Ovary (tissue), 7 donors: ENCODE measurements at regions not wholly inside any gene's neighbourhood (a gene's known extent, or its start where the extent isn't known, plus 50 kb on each side); places are given as distances from the start of the nearest gene placed in this dataset.
A peak's percentile ranks its signal among the peaks of the same experiment; 100 is the strongest.
"Not testable (repeated sequence)": the region's sequence is repeated elsewhere in the genome, so short reads cannot be mapped to it uniquely, and the experiment has no call there.

Experiments used
- DNase-seq, 5 donors: peaks; one replicate each; pipeline ENCODE4 v3.0.0-alpha.2; 2019 to 2020
- H3K27ac ChIP-seq, 2 donors: fragments of 200-600 bp; one replicate each; pipeline versions ENCODE4 v1.5.1 to v1.8.0; 2019 to 2022
- H3K27me3 ChIP-seq: fragments of 200-600 bp; one replicate; pipeline ENCODE4 v1.8.0; 2022
- H3K36me3 ChIP-seq: fragments of 200-600 bp; sonication (generic); one replicate; pipeline ENCODE4 v1.5.1; 2019
- H3K4me1 ChIP-seq: one replicate; pipeline ENCODE4 v1.8.1; 2013; ENCODE audit warnings: mild to moderate bottlenecking, moderate library complexity; ENCODE audit not compliant: insufficient read depth
- H3K4me3 ChIP-seq: fragments of 200-600 bp; sonication (generic); one replicate; pipeline ENCODE4 v1.5.1; 2017
- H3K9me3 ChIP-seq, 2 donors: fragments of 200-600 bp in 1 of 2; sonication (generic) in 1 of 2; one replicate each; pipeline versions ENCODE4 v1.5.1 to v1.8.1; 2013 to 2019; ENCODE audit warnings: mild to moderate bottlenecking in 1 of 2, moderate library complexity in 1 of 2
- EP300 ChIP-seq: sonication (generic); formaldehyde crosslinking; IDR thresholded peaks from one replicate; pipeline ENCODE4 v1.6.1; 2017; ENCODE audit warnings: antibody characterized with exemption
- POLR2A ChIP-seq: fragments of 450-650 bp; IDR thresholded peaks from one replicate; pipeline ENCODE4 v1.6.1; 2017; ENCODE audit warnings: antibody characterized with exemption, mild to moderate bottlenecking, moderate library complexity
- WGBS, 3 donors: extraction: QIAGEN DNeasy Blood & Tissue Kit in 1 of 3; methylation state at CpG; one replicate each; pipeline versions ENCODE4 v1.1.5 to v1.1.7; 2013 to 2017; 5-methylcytosine and 5-hydroxymethylcytosine counted together
- intact Hi-C, 4 donors: fragments of 100-400 bp; cut with DNase I; formaldehyde crosslinking; loops; one replicate each; pipeline versions ENCODE4 v1.11.0 to v1.15.1; 2022 to 2023
- TF ChIP-seq, protein P1 (sequence below), 3 donors: fragments of 450-650 bp in 2 of 3; fragments of 200-600 bp in 1 of 3; IDR thresholded peaks; one replicate each; pipeline versions ENCODE4 v1.5.1 to v1.8.0; 2016 to 2022; ENCODE audit warnings: antibody characterized with exemption in 3 of 3, mild to moderate bottlenecking in 1 of 3
- donor health status: DM: no; HTN: no; CAD: no; lungs with moderate emphysema.
- donor health status: DM: no; HTN: no; CAD: no.
- donor health status: Bipolar disorder and iron deficiency.
- donor health status: DM: no; HTN: no; CAD: no.
- donor health status: DM: yes; HTN: yes; CAD: no.

DNA sequence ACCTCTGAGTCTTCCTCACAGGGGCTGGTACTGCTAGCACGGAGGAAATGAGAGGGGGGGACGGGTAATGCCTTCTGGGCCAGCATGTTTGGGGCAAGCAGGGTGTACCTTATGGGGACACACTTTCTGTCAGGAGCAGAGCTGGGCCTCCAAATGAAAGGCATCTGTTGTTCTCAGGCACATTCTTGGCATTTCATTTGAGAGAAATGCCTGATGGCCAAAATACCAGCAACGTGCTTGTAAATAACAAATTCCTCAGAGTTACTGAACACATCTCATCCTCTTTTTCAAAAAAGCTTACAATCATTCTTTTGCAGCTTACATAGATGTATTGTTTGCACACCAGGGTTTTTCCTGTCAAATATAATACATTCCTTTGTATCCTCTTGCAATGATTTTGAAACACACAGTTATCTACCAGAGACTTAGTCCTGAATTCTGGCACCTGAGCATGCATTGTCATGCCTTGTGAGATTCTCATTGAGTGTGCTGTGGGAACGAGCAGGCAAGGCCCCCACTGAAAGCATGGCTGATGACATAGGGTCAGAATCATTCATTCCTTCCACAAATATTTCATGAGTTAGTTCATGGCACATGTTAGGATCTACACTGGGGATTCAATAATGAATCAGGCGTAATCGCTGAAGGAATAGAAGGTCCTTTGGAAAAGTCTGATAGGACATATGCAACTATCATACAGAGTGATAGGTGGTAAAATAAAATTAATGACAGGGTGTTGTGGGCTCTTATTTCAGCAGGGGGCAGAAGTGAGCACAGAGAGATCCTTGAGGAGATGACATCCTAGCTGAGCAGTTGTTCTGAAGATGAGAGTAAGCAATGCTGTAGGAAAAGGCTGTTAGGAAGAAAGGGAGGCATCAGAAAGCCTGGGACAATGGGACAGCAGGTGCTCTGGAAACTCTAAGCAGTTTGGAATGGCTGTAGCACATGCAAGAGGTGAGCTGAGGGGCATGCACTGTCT, 260.9 kb upstream of the TUT7 start:
- Histone ChIP-seq H3K9me3 (no peaks in the 10 kb centered on the region), H3K27me3 (no peaks in the 10 kb centered on the region), H3K27ac (no peak overlapping the region), H3K4me3 (no peak overlapping the region), H3K4me1 (no peaks in the 10 kb centered on the region), H3K36me3 (no peaks in the 10 kb centered on the region)
- WGBS, 3 donors: 55 to 58% (median 57%) methylated on average over 6 of the region's 6 CpGs
- DNase-seq: peak in 1 of 5 donors; percentile 28
- intact Hi-C loops: no loop called here
- TF ChIP-seq, protein P1, sequence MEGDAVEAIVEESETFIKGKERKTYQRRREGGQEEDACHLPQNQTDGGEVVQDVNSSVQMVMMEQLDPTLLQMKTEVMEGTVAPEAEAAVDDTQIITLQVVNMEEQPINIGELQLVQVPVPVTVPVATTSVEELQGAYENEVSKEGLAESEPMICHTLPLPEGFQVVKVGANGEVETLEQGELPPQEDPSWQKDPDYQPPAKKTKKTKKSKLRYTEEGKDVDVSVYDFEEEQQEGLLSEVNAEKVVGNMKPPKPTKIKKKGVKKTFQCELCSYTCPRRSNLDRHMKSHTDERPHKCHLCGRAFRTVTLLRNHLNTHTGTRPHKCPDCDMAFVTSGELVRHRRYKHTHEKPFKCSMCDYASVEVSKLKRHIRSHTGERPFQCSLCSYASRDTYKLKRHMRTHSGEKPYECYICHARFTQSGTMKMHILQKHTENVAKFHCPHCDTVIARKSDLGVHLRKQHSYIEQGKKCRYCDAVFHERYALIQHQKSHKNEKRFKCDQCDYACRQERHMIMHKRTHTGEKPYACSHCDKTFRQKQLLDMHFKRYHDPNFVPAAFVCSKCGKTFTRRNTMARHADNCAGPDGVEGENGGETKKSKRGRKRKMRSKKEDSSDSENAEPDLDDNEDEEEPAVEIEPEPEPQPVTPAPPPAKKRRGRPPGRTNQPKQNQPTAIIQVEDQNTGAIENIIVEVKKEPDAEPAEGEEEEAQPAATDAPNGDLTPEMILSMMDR (IDR thresholded peaks at IDR 0.05): no peak
- TF ChIP-seq POLR2A (no peak), EP300 (no peak)

DNA sequence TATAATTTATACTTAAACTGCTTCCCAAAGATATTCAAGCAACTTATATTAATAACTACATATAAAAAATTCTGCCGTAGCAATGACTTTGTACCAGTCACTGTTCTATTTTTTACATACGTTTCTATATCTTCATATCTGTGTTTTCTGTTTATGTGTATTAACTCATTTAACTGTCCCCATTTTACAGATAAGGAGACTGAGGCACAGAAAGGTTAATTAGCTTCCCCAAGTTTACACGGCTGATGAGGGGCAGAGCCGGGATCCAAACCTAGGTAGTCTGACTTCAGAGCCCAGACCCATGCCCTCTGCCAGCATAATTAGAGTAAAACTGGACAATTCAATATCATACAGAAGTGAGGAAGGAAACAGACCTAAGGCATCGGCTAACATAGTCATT, 259.7 kb upstream of the TUT7 start:
- TF ChIP-seq EP300 (no peak), POLR2A (no peak)
- TF ChIP-seq, protein P1 (IDR thresholded peaks at IDR 0.05): no peak
- Histone ChIP-seq H3K27me3 (no peaks in the 10 kb centered on the region), H3K27ac (no peak overlapping the region), H3K9me3 (no peaks in the 10 kb centered on the region), H3K4me1 (no peaks in the 10 kb centered on the region), H3K36me3 (no peaks in the 10 kb centered on the region), H3K4me3 (no peak overlapping the region)
- DNase-seq: no peak
- intact Hi-C loops: no loop called here
- 93 to 94% (median 93%) methylated on average over 5 of the region's 5 CpGs for WGBS, 3 donors

DNA sequence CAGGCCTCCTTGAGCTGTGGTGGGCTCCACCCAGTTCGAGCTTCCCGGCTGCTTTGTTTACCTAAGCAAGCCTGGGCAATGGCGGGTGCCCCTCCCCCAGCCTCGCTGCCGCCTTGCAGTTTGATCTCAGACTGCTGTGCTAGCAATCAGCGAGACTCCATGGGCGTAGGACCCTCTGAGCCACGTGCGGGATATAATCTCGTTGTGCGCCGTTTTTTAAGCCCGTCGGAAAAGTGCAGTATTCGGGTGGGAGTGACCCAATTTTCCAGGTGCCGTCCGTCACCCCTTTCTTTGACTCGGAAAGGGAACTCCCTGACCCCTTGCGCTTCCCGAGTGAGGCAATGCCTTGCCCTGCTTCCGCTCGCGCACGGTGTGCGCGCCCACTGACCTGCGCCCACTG, 257.3 kb upstream of the TUT7 start:
- intact Hi-C loops: not testable (repeated sequence)
- 84 to 89% (median 85%) methylated on average over 22 to 23 of the region's 27 CpGs for WGBS, 3 donors

DNA sequence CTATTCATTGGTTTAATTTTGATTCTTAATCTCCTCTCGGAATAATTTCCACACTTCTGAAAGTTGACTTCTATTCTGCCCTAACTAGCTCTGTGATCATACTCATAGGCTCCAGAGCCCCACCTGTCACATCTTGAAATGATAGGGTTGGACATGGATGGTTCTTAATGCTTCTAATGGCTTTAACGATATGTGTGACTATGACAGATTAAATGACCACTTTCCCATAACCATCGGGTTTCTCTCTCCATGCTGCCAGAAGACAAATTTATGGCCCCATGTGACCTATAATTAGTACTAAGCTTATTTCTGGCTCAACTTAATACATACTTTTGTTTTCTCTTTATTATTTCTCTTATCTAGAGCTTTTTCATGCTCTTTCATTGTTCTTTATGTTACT, 251.1 kb upstream of the TUT7 start:
- WGBS, 3 donors: 69 to 76% (median 72%) methylated on average over 3 of the region's 3 CpGs
- Histone ChIP-seq H3K27ac (no peak overlapping the region), H3K4me1 (no peaks in the 10 kb centered on the region), H3K4me3 (no peak overlapping the region), H3K36me3 (no peaks in the 10 kb centered on the region), H3K9me3 (no peaks in the 10 kb centered on the region), H3K27me3 (no peaks in the 10 kb centered on the region)
- no peak for TF ChIP-seq EP300
- no peak for TF ChIP-seq POLR2A
- TF ChIP-seq, protein P1 (IDR thresholded peaks at IDR 0.05): no peak
- no peak for DNase-seq
- intact Hi-C loops: no loop called here

More for the DNA sequence above, 257.3 kb upstream of the TUT7 start:
- not testable (repeated sequence) for H3K27ac ChIP-seq, H3K4me3 ChIP-seq, H3K4me1 ChIP-seq, DNase-seq, H3K27me3 ChIP-seq, H3K9me3 ChIP-seq, H3K36me3 ChIP-seq

DNA sequence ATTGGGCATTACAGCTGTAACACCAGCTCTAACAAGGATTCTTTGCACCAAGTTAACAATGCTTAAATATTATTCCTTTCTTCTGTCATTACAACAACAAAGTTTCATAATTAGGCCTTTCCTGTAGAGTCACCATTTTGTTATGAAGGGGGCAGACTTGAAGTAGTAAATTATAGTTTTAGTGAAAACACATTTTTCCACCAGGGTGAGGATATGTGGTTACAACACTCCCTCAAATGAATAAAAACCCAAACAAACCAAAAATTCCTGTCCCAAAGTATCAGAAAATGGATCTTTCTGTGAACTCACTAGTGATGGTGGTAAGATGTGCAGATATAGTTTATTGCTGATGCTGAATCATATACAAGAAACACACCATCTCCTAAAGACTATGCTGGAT, 250.5 kb upstream of the TUT7 start:
- TF ChIP-seq, protein P1 (IDR thresholded peaks at IDR 0.05): no peak
- no peak for TF ChIP-seq EP300
- TF ChIP-seq POLR2A: no peak
- DNase-seq: no peak
- H3K4me1 ChIP-seq: no peaks in the 10 kb centered on the region
- intact Hi-C loops: no loop called here
- H3K36me3 ChIP-seq: no peaks in the 10 kb centered on the region
- no peaks in the 10 kb centered on the region for H3K9me3 ChIP-seq
- no peak overlapping the region for H3K4me3 ChIP-seq
- H3K27me3 ChIP-seq: no peaks in the 10 kb centered on the region
- no peak overlapping the region for H3K27ac ChIP-seq
